Thoracic aorta (tissue), 2 donors: ENCODE measurements at regions not wholly inside any gene's neighbourhood (a gene's known extent, or its start where the extent isn't known, plus 50 kb on each side); places are given as distances from the start of the nearest gene placed in this dataset.
A peak's percentile ranks its signal among the peaks of the same experiment; 100 is the strongest.

Source experiments
- ATAC-seq: fragments of 150-250 bp; one replicate; pipeline ENCODE4 v1.8.0; 2017; ENCODE audit warnings: low read depth; ENCODE audit not compliant: insufficient number of reproducible peaks, low FRiP score
- DNase-seq: peaks from one replicate; pipeline ENCODE4 v3.0.0-alpha.2; 2020; ENCODE audit warnings: low spot score
- H3K27ac ChIP-seq, 2 donors: fragments of 200-600 bp; sonication (generic); 1 replicate in 1 of 2; 2 replicates in 1 of 2; pipeline ENCODE4 v1.5.1; 2016; ENCODE audit warnings: mild to moderate bottlenecking in 2 of 2, moderate library complexity in 2 of 2
- H3K27me3 ChIP-seq: fragments of 200-600 bp; sonication (generic); replicated peaks from 2 replicates; pipeline ENCODE4 v1.6.0; 2016; ENCODE audit warnings: mild to moderate bottlenecking; ENCODE audit not compliant: insufficient read depth
- H3K36me3 ChIP-seq: fragments of 200-600 bp; sonication (generic); one replicate; pipeline ENCODE4 v1.5.1; 2016
- H3K4me1 ChIP-seq, 2 donors: fragments of 200-600 bp; sonication (generic); 1 replicate in 1 of 2; 2 replicates in 1 of 2; pipeline versions ENCODE4 v1.5.1 to v1.6.0; 2016; ENCODE audit warnings: low read depth in 2 of 2, mild to moderate bottlenecking in 1 of 2; ENCODE audit not compliant: control insufficient read depth in 1 of 2
- H3K4me3 ChIP-seq: fragments of 200-600 bp; sonication (generic); 2 replicates; pipeline ENCODE4 v1.5.1; 2016; ENCODE audit warnings: mild to moderate bottlenecking
- H3K9me3 ChIP-seq: fragments of 200-600 bp; sonication (generic); 2 replicates; pipeline ENCODE4 v1.5.1; 2016
- TF ChIP-seq, protein P1 (sequence below): fragments of 200-600 bp; sonication (generic); IDR thresholded peaks from one replicate; pipeline ENCODE4 v1.5.1; 2019; ENCODE audit warnings: antibody characterized with exemption

DNA sequence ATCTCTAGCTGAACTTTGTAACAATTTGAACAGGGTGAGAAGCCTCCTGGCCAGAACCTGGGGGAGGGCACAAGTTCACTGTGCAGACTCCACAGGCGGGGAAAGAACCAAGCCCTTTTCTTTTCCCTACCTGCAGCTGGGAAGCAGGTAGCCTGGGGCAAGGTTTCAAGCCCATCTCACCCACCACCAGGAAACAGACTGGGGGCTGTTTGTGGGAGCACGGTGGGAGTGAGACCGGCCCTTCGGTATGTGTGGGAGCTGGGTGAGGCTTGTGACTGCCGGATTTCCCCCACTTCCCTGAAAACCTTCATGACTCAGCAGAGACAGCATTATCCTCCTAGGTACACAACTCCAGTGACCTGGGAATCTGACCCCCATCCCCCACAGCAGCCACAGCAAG is 211.7 kb downstream of the ZNF674 start:
- Histone ChIP-seq H3K4me1 (no peaks in the 10 kb centered on the region), H3K27ac (no peak overlapping the region), H3K27me3 (no peaks in the 10 kb centered on the region), H3K9me3 (no peaks in the 10 kb centered on the region), H3K4me3 (no peak overlapping the region), H3K36me3 (no peaks in the 10 kb centered on the region)
- TF ChIP-seq, protein P1, sequence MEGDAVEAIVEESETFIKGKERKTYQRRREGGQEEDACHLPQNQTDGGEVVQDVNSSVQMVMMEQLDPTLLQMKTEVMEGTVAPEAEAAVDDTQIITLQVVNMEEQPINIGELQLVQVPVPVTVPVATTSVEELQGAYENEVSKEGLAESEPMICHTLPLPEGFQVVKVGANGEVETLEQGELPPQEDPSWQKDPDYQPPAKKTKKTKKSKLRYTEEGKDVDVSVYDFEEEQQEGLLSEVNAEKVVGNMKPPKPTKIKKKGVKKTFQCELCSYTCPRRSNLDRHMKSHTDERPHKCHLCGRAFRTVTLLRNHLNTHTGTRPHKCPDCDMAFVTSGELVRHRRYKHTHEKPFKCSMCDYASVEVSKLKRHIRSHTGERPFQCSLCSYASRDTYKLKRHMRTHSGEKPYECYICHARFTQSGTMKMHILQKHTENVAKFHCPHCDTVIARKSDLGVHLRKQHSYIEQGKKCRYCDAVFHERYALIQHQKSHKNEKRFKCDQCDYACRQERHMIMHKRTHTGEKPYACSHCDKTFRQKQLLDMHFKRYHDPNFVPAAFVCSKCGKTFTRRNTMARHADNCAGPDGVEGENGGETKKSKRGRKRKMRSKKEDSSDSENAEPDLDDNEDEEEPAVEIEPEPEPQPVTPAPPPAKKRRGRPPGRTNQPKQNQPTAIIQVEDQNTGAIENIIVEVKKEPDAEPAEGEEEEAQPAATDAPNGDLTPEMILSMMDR = no peak
- no peak for DNase-seq
- ATAC-seq = no peak

DNA sequence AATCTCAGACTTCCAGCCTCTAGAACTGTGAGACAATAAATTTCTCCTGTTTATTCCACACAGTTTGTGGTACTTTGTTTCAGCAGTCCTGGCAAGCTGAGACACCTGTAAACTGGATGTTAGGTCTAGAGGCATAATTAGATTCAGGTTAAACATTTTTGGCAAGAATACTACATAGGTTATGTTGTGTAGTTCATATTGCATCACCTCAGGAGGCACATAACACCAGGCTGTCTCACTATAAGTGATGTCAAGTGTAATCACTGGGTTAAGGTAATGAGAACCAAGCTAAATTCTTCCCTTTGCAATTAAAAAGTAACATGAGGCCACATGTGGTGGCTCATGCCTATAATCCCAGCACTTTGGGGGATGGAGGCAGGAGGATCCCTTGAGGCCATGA is 214.2 kb downstream of the ZNF674 start:
- Histone ChIP-seq H3K27me3 (no peaks in the 10 kb centered on the region), H3K4me1 (peaks cover 0 to 8% of the 10 kb centered on the region in 2 donors), H3K27ac (no peak overlapping the region), H3K36me3 (no peaks in the 10 kb centered on the region), H3K9me3 (no peaks in the 10 kb centered on the region), H3K4me3 (no peak overlapping the region)
- no peak for ATAC-seq
- TF ChIP-seq, protein P1 = no peak
- DNase-seq = no peak

DNA sequence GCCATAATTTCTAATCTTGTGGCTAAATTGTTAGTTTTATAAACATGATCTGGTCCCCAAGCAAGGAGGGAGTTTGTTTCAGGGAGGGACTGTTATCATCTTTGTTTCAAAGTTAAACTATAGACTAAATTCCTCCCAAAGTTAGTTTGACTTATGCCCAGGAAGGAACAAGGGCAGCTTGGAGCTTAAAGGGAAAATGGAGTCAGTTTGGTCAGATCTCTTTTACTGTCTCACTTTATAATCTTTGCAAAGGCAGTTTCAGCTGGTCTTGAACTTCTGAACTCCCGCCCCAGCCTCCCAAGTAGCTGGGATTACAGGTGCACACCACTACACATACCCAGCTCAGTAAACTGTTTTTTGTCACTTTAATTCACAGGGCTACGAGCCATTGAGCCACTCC is 214.7 kb downstream of the ZNF674 start:
- TF ChIP-seq, protein P1 = no peak
- no peak for ATAC-seq
- no peaks in the 10 kb centered on the region for H3K27me3 ChIP-seq

DNA sequence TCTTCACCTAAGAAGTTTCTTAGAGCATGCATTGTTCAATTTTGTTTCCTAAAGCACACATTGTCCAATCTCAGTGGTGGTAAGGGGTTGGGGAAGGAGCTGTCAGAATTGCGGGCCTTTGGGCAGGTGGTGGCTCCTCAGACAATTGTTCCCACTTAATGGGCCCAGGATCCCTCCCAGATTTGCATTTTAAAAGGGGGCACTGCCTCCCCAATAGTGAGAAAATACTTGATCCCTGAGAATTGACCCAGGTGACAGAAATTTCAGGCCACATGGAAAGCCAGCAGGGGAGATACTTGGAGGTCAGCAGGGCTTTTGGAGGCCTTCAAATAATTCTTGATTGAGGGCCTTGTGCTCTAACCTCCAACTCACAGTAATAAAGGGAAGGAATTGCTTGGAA is 217.1 kb downstream of the ZNF674 start:
- Histone ChIP-seq H3K27me3 (no peaks in the 10 kb centered on the region), H3K36me3 (no peaks in the 10 kb centered on the region), H3K27ac (peak overlapping the region in 1 of 2 donors; percentile 71), H3K4me1 (peaks cover 0 to 19% of the 10 kb centered on the region in 2 donors), H3K4me3 (no peak overlapping the region), H3K9me3 (no peaks in the 10 kb centered on the region)
- DNase-seq (no peak), ATAC-seq (no peak)
- TF ChIP-seq, protein P1 = no peak

More for the DNA sequence above, 214.7 kb downstream of the ZNF674 start:
- Histone ChIP-seq H3K36me3 (no peaks in the 10 kb centered on the region), H3K27ac (no peak overlapping the region), H3K9me3 (no peaks in the 10 kb centered on the region), H3K4me1 (peaks cover 0 to 11% of the 10 kb centered on the region in 2 donors), H3K4me3 (no peak overlapping the region)
- DNase-seq = no peak

DNA sequence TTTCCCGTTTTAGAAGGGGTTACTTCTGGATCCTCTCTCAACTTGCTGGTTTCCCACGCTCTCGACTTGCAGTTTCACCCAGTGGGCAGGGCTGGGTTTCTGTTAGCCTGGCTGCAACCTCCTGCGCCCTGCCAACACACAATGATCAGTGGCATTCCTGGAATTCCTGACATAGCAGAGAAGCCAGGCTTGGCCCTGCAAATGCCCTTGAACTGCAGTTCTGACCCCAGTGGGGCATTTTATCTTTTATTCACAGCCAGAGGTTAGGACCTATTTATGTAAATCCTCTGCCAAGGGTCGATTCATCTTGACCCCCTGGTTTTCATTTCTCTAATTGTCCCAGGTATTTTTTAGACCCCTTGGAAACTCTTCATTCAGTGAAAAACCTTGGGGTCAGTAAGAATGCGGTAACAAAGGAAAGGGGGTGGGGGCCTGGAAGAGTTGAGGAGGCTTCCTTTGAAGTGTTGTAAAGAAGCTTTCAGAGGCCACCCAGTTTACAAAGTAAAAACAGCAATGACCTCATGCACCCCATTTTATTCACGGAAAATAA is 217.6 kb downstream of the ZNF674 start:
- no peaks in the 10 kb centered on the region for H3K36me3 ChIP-seq
- ATAC-seq (no peak), DNase-seq (no peak)
- peak overlapping the region; percentile 53 for H3K4me3 ChIP-seq
- no peaks in the 10 kb centered on the region for H3K27me3 ChIP-seq
- peak overlapping the region; percentile 34 to 71 for H3K27ac ChIP-seq
- peaks cover 0 to 19% of the 10 kb centered on the region in 2 donors for H3K4me1 ChIP-seq
- TF ChIP-seq, protein P1 = no peak
- no peaks in the 10 kb centered on the region for H3K9me3 ChIP-seq
